ENCODE measurements at regions not wholly inside any gene's neighbourhood (a gene's known extent, or its start where the extent isn't known, plus 50 kb on each side); places are given as distances from the start of the nearest gene placed in this dataset.
"Not testable (repeated sequence)": the region's sequence is repeated elsewhere in the genome, so short reads cannot be mapped to it uniquely, and the experiment has no call there.

DNA sequence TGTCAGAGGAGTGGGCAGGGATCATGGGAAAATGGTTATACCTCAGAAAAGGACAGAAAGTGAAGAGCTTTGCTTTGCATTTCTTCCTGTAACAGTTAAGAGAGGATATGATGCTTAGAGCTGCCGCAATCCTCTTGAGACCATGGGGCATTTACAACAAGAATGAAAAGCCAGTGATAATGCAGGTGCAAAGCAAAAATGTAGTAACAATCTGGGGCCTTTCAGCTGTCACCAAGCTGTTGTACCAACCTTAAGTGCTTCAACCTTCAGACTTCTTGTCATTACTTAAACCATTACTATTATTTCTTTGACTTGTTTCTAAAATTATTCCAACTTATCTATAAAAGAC lies 1337.6 kb downstream of the RPIA start:
- H2BK15ac ChIP-seq (ENCODE audit: low read depth, poor library complexity, severe bottlenecking); H3K36me3 ChIP-seq (ENCODE audit: control insufficient read depth in 1 of 2, insufficient read depth in 2 of 2, low read depth in 1 of 2, low read length in 2 of 2); H4K8ac ChIP-seq (ENCODE audit: low read length); H2AK5ac ChIP-seq (ENCODE audit: low read length, severe bottlenecking); H3K18ac ChIP-seq (ENCODE audit: low read depth in 1 of 2, low read length in 2 of 2); H3K4me2 ChIP-seq (ENCODE audit: low read length, poor library complexity, severe bottlenecking); H2BK5ac ChIP-seq (ENCODE audit: low read depth, low read length, poor library complexity, severe bottlenecking); H2BK120ac ChIP-seq (ENCODE audit: low read depth, low read length); H3K4me1 ChIP-seq (ENCODE audit: control insufficient read depth, insufficient read depth, low read depth, low read length); H3K9ac ChIP-seq (ENCODE audit: low read length); H3K9me3 ChIP-seq (ENCODE audit: control insufficient read depth, low read length); H3K27ac ChIP-seq (ENCODE audit: low read length, poor library complexity, severe bottlenecking); H3K4me3 ChIP-seq (ENCODE audit: insufficient read depth in 1 of 2, low read depth in 1 of 2, low read length in 2 of 2); DNase-seq; H3K14ac ChIP-seq (ENCODE audit: low read length in 2 of 2); H3K23ac ChIP-seq (ENCODE audit: low read length in 2 of 2); H3K27me3 ChIP-seq (ENCODE audit: control insufficient read depth in 1 of 2, insufficient read depth in 1 of 2, low read length in 2 of 2); H2AFZ ChIP-seq (ENCODE audit: low read depth, low read length); H2BK12ac ChIP-seq (ENCODE audit: low read length in 2 of 2); H3K79me1 ChIP-seq (replicated peaks; ENCODE audit: low read length, poor library complexity, severe bottlenecking); H3K4ac ChIP-seq (ENCODE audit: low read depth in 1 of 2, low read length in 2 of 2); H4K91ac ChIP-seq (ENCODE audit: low read length): not testable (repeated sequence)
- WGBS, result no CpG with 5 or more reads among the region's 1 CpG

DNA sequence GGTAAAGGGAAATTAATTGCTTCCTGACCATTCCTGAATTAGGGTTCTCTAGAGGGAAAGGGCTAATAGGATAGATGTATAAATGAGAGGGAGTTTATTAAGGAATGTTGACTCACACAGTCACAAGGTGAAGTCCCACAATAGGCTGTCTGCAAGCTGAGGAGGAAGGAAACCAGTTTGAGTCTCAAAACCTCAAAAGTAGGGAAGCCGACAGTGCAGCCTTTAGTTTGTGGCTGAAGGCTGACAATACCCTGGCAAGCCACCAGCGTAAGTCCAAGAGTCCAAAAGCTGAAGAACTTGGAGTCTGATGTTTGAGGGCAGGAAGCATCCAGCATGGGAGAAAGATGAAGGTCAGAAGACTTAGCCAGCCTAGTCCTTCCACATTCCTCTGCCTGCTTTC lies 1340.8 kb downstream of the RPIA start:
- H2AK5ac ChIP-seq (ENCODE audit: low read length, severe bottlenecking); H3K4ac ChIP-seq (ENCODE audit: low read depth in 1 of 2, low read length in 2 of 2); H3K9me3 ChIP-seq (ENCODE audit: control insufficient read depth, low read length); H3K18ac ChIP-seq (ENCODE audit: low read depth in 1 of 2, low read length in 2 of 2); H3K36me3 ChIP-seq (ENCODE audit: control insufficient read depth in 1 of 2, insufficient read depth in 2 of 2, low read depth in 1 of 2, low read length in 2 of 2); H4K8ac ChIP-seq (ENCODE audit: low read length); H3K9ac ChIP-seq (ENCODE audit: low read length); H3K4me1 ChIP-seq (ENCODE audit: control insufficient read depth, insufficient read depth, low read depth, low read length); H2AFZ ChIP-seq (ENCODE audit: low read depth, low read length); H2BK5ac ChIP-seq (ENCODE audit: low read depth, low read length, poor library complexity, severe bottlenecking); H3K27me3 ChIP-seq (ENCODE audit: control insufficient read depth in 1 of 2, insufficient read depth in 1 of 2, low read length in 2 of 2); H3K4me3 ChIP-seq (ENCODE audit: insufficient read depth in 1 of 2, low read depth in 1 of 2, low read length in 2 of 2); H3K23ac ChIP-seq (ENCODE audit: low read length in 2 of 2); H3K14ac ChIP-seq (ENCODE audit: low read length in 2 of 2); H2BK12ac ChIP-seq (ENCODE audit: low read length in 2 of 2); H3K79me1 ChIP-seq (replicated peaks; ENCODE audit: low read length, poor library complexity, severe bottlenecking); DNase-seq; H2BK120ac ChIP-seq (ENCODE audit: low read depth, low read length); H4K91ac ChIP-seq (ENCODE audit: low read length); H2BK15ac ChIP-seq (ENCODE audit: low read depth, poor library complexity, severe bottlenecking); H3K27ac ChIP-seq (ENCODE audit: low read length, poor library complexity, severe bottlenecking); H3K4me2 ChIP-seq (ENCODE audit: low read length, poor library complexity, severe bottlenecking): not testable (repeated sequence)
- 44% methylated on average over 1 of the region's 2 CpGs for WGBS

DNA sequence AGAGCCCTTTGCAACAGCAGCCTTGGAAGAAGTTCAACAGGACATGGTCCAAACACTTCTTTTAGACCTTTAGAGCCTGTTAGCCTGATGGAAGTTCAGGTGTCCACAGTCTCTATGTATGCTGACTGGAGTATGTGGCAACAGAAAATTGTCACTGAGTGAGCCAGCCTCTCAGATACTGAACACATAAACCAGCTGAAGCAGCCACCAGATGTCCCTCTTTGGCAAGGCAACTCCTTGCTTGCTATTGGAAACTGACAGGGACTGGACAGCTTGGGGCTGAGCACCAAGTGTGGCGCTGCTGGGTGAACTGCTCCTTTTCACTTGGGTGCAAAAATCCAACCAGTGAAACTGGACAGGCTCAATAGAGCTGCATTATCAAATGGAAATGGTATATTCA lies 1344.9 kb downstream of the RPIA start:
- H2BK5ac ChIP-seq (ENCODE audit: low read depth, low read length, poor library complexity, severe bottlenecking); H3K27ac ChIP-seq (ENCODE audit: low read length, poor library complexity, severe bottlenecking); H3K9me3 ChIP-seq (ENCODE audit: control insufficient read depth, low read length); DNase-seq; H2AFZ ChIP-seq (ENCODE audit: low read depth, low read length); H2BK120ac ChIP-seq (ENCODE audit: low read depth, low read length); H2AK5ac ChIP-seq (ENCODE audit: low read length, severe bottlenecking); H3K27me3 ChIP-seq (ENCODE audit: control insufficient read depth in 1 of 2, insufficient read depth in 1 of 2, low read length in 2 of 2); H3K4me2 ChIP-seq (ENCODE audit: low read length, poor library complexity, severe bottlenecking); H4K91ac ChIP-seq (ENCODE audit: low read length); H3K23ac ChIP-seq (ENCODE audit: low read length in 2 of 2); H2BK15ac ChIP-seq (ENCODE audit: low read depth, poor library complexity, severe bottlenecking); H3K14ac ChIP-seq (ENCODE audit: low read length in 2 of 2); H4K8ac ChIP-seq (ENCODE audit: low read length); H3K36me3 ChIP-seq (ENCODE audit: control insufficient read depth in 1 of 2, insufficient read depth in 2 of 2, low read depth in 1 of 2, low read length in 2 of 2); H3K18ac ChIP-seq (ENCODE audit: low read depth in 1 of 2, low read length in 2 of 2); H3K79me1 ChIP-seq (replicated peaks; ENCODE audit: low read length, poor library complexity, severe bottlenecking); H3K4ac ChIP-seq (ENCODE audit: low read depth in 1 of 2, low read length in 2 of 2); H3K4me1 ChIP-seq (ENCODE audit: control insufficient read depth, insufficient read depth, low read depth, low read length); H3K4me3 ChIP-seq (ENCODE audit: insufficient read depth in 1 of 2, low read depth in 1 of 2, low read length in 2 of 2); H2BK12ac ChIP-seq (ENCODE audit: low read length in 2 of 2); H3K9ac ChIP-seq (ENCODE audit: low read length): not testable (repeated sequence)
- 22% methylated on average over 1 of the region's 1 CpG for WGBS

DNA sequence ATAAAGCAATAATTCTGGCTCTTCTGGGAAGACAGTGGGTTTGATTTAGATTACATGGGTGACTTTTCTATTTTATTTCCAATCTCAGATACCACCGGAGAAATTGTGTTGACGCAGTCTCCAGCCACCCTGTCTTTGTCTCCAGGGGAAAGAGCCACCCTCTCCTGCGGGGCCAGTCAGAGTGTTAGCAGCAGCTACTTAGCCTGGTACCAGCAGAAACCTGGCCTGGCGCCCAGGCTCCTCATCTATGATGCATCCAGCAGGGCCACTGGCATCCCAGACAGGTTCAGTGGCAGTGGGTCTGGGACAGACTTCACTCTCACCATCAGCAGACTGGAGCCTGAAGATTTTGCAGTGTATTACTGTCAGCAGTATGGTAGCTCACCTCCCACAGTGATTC lies 1347.6 kb downstream of the RPIA start:
- not testable (repeated sequence) for H3K79me1 ChIP-seq (replicated peaks; ENCODE audit: low read length, poor library complexity, severe bottlenecking); H3K27ac ChIP-seq (ENCODE audit: low read length, poor library complexity, severe bottlenecking); H3K9ac ChIP-seq (ENCODE audit: low read length); H2BK12ac ChIP-seq (ENCODE audit: low read length in 2 of 2); H3K23ac ChIP-seq (ENCODE audit: low read length in 2 of 2); H2BK5ac ChIP-seq (ENCODE audit: low read depth, low read length, poor library complexity, severe bottlenecking); H3K14ac ChIP-seq (ENCODE audit: low read length in 2 of 2); H3K36me3 ChIP-seq (ENCODE audit: control insufficient read depth in 1 of 2, insufficient read depth in 2 of 2, low read depth in 1 of 2, low read length in 2 of 2); H3K4me2 ChIP-seq (ENCODE audit: low read length, poor library complexity, severe bottlenecking); H4K8ac ChIP-seq (ENCODE audit: low read length); H3K4me3 ChIP-seq (ENCODE audit: insufficient read depth in 1 of 2, low read depth in 1 of 2, low read length in 2 of 2); DNase-seq; H3K4me1 ChIP-seq (ENCODE audit: control insufficient read depth, insufficient read depth, low read depth, low read length); H4K91ac ChIP-seq (ENCODE audit: low read length); H2BK120ac ChIP-seq (ENCODE audit: low read depth, low read length); H3K9me3 ChIP-seq (ENCODE audit: control insufficient read depth, low read length); H2AK5ac ChIP-seq (ENCODE audit: low read length, severe bottlenecking); H2BK15ac ChIP-seq (ENCODE audit: low read depth, poor library complexity, severe bottlenecking); H3K4ac ChIP-seq (ENCODE audit: low read depth in 1 of 2, low read length in 2 of 2); H3K18ac ChIP-seq (ENCODE audit: low read depth in 1 of 2, low read length in 2 of 2); H2AFZ ChIP-seq (ENCODE audit: low read depth, low read length); H3K27me3 ChIP-seq (ENCODE audit: control insufficient read depth in 1 of 2, insufficient read depth in 1 of 2, low read length in 2 of 2)
- 81% methylated on average over 3 of the region's 4 CpGs for WGBS
